IMR-90 (cell line): ENCODE measurements at regions not wholly inside any gene's neighbourhood (a gene's known extent, or its start where the extent isn't known, plus 50 kb on each side); places are given as distances from the start of the nearest gene placed in this dataset.

Experiments used
- BHLHE40 ChIP-seq: fragments of 150-350 bp; IDR thresholded peaks from 2 replicates; pipeline ENCODE4 v1.6.1; 2016; ENCODE audit warnings: mild to moderate bottlenecking, low read depth, low read length
- CTCF ChIP-seq: conservative IDR thresholded peaks from 2 replicates; pipeline ENCODE4 v1.5.1; 2012; ENCODE audit warnings: mild to moderate bottlenecking, low read depth, low read length, improper control_type of control experiment
- POLR2A ChIP-seq: IDR thresholded peaks from 2 replicates; pipeline ENCODE4 v1.6.1; 2012; ENCODE audit warnings: mild to moderate bottlenecking, low read depth, low read length
- RAD21 ChIP-seq: IDR thresholded peaks from 2 replicates; pipeline ENCODE4 v1.6.1; 2012; ENCODE audit warnings: low read length, improper control_type of control experiment
- SMC3 ChIP-seq: fragments of 150-350 bp; IDR thresholded peaks from 2 replicates; pipeline ENCODE4 v1.6.1; 2016; ENCODE audit warnings: low read depth, mild to moderate bottlenecking, antibody characterized with exemption, low read length, moderate library complexity

- no peak for TF ChIP-seq RAD21
- no peak for TF ChIP-seq CTCF
- no peak for TF ChIP-seq POLR2A
- TF ChIP-seq SMC3: no peak
- TF ChIP-seq BHLHE40: no peak
These were observed 65.8 kb downstream of the C5orf15 start for GRCh38 chr5:133902511-133903118.
